ENCODE measurements at regions not wholly inside any gene's neighbourhood (a gene's known extent, or its start where the extent isn't known, plus 50 kb on each side); places are given as distances from the start of the nearest gene placed in this dataset.

- TF ChIP-seq USF2 (IDR thresholded peaks at IDR 0.05; ENCODE audit: low read depth, low read length) (no peak), CTCF (conservative IDR thresholded peaks at IDR 0.05; ENCODE audit: low read depth, low read length) (no peak), POLR2A (IDR thresholded peaks at IDR 0.05; ENCODE audit: low read depth, low read length) (no peak), MAZ (IDR thresholded peaks at IDR 0.05; ENCODE audit: borderline replicate concordance, low read depth, low read length) (no peak), FOS (IDR thresholded peaks at IDR 0.05; ENCODE audit: low read depth, low read length) (no peak), RFX5 (IDR thresholded peaks at IDR 0.05; ENCODE audit: low read depth, low read length) (no peak), RAD21 (IDR thresholded peaks at IDR 0.05; ENCODE audit: low read length) (no peak), SMC3 (IDR thresholded peaks at IDR 0.05; ENCODE audit: low read depth, low read length) (no peak), MXI1 (IDR thresholded peaks at IDR 0.05; ENCODE audit: borderline replicate concordance, low read depth, low read length) (no peak), RCOR1 (IDR thresholded peaks at IDR 0.05; ENCODE audit: insufficient replicate concordance, low read length) (no peak), CEBPB (IDR thresholded peaks at IDR 0.05; ENCODE audit: low read depth, low read length) (no peak), MAFK (IDR thresholded peaks at IDR 0.05; ENCODE audit: low read depth, low read length) (no peak), BHLHE40 (IDR thresholded peaks at IDR 0.05; ENCODE audit: low read depth, low read length) (no peak)
These were observed 424.1 kb upstream of the CHST9 start for GRCh38 chr18:27609221-27609620.
